ENCODE measurements at regions not wholly inside any gene's neighbourhood (a gene's known extent, or its start where the extent isn't known, plus 50 kb on each side); places are given as distances from the start of the nearest gene placed in this dataset.

DNA sequence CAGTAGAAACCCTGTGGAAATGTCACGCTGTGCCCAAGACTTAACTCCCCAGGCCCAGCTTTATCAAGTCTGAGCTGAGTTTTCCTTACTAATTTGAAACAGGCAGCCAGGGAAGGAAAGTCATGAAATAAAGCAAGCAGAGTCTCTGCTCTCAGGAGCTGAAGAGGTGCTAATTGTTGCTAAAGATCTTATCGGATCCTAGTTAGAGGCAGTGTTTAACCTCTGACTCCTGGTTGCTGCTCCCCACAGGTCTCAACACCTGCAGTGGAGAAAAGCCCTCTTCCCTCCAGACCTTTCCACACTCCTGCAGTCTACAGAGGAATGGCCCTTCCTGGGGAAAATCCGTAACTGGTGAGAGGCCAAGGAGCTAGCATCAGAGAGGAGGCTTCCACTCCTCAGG, 628.2 kb downstream of the NTRK3 start:
- no peak for DNase-seq

DNA sequence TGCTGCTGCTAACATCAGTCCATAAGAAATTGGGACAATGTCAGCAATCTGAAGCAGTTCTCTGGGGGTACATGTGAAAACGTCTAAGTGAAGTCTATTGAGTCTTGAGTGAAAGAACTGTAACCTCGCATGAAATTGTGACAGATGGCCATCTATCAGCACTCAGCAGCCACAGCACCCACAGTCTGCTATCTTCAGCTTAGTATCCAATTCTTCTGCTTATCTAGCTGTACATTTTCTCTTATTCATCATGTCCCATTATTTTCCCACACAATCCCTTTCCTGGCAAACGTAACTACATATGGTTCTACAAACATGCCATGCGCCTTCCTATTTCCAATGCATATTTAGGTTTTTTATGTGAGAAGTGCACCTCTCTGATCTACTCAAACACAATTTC, 629.7 kb downstream of the NTRK3 start:
- no peak for DNase-seq

DNA sequence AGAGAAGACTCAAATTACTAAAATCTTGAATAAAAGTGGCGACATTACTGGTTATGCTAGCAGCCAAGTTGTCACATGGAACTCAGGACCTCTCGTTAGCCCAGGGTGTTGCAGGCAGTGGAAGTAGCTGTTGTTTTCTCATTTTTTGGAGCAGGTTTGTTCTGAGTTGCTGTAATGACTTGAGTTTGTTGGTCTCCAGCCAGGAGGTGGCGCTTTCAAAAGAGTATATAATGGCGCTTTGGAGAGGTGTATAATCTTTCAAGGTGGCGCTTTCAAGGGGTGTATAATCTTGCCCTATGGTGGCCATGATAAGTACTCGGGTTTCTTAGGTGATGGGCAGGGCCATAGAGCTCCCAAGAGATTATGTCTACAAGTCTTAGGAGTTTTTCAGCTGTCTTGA, 632.7 kb downstream of the NTRK3 start:
- no peak for DNase-seq

DNA sequence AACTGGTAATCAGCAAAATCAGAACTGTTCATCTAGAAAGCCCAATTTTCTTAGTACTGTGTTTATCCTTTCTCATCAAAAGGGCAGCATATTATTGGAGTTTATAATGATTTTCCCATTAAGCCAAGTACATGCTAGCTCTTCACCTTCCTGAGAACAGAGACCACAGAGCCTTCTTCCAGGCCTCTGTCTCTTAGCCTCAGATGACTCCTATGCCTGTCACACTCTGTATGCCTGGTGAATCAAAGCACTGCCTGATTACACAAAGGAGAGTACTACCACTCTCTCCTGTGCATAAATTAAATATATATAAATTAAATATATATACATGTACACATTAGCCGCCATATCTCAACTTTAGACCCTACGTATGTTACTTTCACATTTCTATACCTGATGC, 636.1 kb downstream of the NTRK3 start:
- no peak for DNase-seq

DNA sequence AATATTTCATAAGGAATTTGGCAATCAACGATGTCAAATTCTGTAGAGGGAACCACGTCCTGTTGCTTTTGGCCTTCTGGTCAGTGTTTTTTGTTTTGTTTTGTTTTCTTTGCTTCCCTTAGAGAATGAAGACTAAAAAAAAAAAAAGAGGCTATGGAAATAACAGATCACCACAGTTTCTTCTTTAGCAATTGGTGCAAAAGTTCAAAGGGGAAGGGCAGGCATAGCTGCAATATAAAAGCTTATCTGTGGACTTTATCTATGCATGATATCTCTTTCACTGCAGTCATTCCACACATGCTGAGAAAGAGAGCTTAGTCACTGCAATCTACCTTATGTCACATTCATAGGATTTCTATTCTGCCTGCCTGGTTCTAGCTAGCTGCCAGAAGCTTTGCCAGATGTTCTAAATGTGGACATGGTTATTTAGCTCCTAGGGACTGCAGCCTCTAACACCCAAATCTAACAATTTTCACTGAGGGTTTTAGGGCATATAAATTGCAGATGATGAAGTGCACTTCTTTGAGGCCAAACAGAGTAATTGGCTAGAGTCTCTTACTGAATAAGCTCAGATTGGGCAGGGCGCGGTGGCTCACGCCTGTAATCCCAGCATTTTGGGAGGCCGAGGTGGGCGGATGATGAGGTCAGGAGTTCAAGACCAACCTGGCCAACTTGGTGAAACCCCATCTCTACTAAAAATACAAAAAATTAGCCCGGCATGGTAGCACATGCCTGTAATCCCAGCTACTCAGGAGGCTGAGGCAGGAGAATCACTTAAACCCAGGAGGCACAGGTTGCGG, 637.2 kb downstream of the NTRK3 start:
- DNase-seq: no peak

DNA sequence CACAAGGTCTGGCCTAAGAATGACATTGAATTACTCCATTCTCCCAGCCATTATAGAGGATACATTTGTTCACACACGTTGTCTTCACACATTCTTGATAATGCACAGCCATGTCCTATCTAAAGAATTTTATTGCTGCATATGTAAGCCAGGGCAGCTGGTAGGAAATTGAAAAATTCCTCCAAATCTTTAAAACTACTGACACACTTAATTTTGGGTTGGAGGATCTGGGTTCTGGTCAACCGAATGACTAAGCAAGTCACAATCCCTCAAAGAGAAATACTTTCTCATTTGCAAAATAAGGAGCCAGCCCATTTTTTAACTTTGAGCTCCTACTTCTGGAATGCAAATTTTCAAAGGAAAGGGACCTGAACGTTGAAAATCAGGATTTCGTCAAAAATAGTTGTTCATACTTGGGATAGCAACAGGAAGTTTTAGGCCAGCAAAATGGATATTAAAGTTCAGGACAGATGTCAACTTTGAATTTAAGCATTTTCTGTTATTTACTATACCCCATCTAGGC, 638.3 kb downstream of the NTRK3 start:
- DNase-seq: no peak

DNA sequence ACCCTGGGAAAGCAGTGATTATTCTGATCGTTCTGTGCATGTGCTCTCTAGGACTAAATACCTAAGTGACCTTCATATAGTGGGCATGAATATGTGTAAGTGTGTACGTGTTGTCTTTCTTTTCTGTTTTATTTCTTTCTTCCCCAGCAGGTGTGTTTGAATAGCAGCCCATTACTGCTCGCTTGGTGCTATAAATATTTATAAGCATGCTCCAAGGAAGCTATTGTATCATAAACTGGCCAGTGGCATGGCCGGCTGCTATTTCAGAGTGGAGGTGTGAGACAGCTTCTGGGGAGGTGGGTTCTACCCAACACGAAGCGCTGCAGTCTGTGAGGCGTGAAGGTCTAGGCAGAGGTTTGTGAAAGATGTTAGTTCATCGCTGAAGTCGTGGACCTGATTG, 641.8 kb downstream of the NTRK3 start:
- no peak for DNase-seq

DNA sequence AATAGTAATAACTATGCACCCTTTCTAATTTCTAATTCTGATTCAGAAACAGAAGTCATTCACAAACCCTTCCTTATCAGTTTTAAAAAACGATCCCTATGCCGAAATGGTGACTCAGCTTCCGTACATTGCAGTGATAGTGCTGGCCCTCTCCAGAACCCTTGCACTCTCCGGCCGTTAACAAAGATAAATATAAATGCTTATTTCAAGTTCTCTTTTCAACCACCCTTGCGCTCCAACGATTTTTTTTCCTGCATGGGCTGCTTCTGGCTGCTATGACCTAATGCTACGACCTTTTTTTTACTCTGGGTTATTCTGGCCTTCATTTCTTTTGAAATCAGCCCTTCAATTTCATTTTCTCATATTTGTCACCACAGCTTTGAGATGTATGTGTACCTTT, 646.2 kb downstream of the NTRK3 start:
- no peak for DNase-seq

DNA sequence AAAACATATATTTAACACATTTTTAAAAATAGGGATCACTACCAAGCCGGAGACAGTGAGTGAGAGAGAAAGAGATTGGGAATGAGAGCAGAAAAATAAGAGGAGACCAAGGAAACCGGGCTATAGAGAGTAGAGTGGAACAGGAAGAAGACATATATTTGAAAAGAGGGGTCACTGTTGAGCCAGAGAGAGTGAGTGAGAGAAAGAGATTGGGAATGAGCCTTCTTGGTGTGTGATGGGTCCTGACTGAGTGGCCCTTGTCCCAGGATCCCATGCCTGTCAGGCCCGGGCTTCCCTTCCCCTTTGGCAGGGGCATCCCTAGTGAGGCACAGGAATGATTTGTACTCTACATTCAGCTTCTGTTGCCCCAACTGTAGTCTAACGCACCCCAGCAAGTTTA, 646.6 kb downstream of the NTRK3 start:
- no peak for DNase-seq

DNA sequence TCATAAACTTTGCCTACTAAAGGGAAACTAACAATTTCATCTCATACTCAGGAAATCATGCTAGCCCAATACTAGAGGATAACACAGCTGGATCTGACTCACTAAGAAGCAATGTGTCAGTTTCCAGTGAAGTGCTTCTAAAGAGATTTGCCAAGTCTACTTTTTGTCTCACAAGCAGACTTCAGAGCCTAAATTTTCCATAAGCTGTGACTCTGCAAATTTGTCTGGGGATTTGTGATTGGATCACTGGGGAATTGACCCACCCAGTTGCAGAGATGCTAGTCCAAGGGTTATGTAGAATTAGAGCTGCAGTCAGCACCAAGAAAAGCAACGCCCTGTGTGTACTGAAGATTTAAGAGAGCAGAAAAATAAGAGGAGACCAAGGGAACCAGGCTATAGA, 647.1 kb downstream of the NTRK3 start:
- no peak for DNase-seq

DNA sequence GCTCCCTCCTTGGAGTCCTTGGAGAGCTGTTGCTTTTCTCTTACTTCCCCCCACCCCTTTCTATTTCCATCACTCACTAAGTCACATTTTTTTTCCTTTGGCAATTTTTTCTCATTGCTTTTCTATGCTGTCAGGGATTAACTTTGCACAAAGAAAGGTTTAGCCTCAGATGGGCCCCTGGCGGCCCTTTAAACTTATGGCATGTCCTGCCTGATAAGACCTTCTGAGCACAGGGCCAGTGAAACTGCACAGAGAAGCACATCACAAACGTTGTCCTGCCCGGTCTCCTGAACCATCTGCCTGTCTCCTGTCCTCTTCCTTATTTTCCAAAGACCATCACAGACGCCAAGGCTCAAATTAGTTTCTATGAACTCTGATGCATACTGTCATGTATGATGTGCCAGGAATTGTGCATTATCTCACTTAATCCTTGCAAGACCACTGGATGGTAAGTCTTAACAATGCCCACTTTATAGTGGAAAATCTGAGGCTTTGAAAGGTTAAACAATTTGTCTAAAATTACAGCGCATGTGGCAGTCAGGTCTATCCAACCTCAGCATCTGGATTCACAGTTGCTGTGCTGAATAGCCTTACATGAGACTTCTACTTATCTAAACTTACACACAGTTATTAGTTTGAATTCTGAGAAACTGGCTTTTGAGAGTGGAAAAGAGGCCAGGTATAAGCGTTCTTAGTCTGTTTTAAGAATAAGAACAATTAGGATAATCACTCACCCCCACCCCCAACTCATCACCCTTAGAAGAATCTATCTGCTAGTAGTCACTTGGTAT, 648.1 kb downstream of the NTRK3 start:
- DNase-seq: no peak

DNA sequence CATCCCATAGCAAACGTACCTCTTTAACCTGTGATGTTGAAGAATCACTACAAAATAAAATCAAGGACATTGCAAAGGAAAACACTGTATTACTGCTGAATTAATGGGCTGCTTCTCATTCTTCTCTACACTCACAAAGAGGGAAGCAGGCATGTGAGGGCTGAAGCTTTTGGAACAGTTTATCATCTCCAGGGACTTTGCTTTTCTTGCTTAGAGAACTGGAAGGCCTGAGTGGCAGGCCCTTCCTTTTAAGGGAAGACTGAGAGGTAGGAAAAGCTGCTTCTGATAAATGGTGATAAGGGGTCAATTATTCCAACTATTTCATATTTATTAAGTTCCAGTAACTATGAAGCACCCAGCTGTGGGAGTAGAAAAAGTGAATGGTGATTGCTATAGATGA, 649.6 kb downstream of the NTRK3 start:
- DNase-seq: no peak

DNA sequence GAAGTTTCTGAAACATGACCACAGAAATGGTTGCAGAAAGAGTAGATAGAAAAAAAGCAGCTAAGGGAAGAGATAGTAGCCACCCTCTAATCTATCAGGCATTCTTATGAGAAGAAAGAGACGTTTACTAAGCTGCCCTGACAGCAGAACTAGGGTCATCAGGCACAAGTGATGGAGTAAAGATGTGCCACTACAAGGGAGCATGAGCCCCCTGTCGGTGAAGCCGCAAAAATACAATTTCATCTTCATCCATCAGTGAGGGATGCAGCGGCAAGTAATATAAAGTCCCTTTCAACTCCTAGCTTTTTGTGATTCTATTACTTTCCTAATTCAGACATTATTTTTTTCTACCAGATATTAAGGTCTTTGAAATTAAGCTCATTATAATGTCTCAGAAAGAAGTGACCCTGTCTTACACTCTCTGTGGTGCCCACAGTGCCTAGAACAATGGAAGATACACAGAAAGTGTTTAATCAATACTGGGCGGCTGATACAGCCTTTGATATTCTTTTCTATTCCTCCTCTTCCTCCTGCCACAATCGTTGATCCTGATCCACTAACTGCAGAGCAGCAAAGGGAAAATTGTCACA, 651.6 kb downstream of the NTRK3 start:
- peak in 1 of 2 experiments; percentile 13 for DNase-seq

DNA sequence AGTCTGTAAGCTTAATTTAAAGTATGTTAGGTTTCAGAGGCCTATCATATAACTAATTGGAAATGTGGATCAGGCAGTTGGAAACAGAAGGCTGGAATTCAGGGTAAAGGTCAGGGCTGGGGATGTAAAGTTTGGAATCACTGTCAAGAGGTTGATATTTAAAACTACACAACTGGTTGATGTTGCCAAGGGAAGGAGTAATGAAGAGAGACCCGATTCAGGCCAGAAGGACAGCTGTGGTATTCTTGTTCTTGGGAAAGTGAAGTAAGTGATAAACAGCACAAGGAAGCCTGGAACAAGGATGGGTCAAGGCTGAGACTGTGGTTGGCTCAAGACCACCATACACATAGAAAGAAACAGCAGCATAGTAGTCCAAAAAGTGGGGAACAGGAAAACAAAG, 654.2 kb downstream of the NTRK3 start:
- no peak for DNase-seq

DNA sequence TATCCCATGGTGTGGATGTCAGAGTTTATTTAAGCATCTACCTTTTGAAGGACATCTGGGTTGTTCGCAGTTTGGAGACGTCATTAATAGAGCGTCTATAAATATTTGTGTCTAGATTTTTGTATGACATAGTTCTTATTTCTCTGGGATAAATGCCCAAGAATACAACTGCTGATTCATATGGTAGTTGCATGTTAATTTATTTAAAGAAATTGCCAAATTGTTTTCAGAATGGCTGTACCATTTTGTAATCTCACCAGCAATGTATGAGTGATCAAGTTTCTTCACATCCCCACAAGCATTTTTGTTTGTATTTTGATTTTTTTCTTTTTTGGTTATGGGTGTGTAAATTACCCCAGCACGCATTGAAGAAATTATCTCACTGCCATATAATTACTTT, 656.9 kb downstream of the NTRK3 start:
- DNase-seq: no peak

DNA sequence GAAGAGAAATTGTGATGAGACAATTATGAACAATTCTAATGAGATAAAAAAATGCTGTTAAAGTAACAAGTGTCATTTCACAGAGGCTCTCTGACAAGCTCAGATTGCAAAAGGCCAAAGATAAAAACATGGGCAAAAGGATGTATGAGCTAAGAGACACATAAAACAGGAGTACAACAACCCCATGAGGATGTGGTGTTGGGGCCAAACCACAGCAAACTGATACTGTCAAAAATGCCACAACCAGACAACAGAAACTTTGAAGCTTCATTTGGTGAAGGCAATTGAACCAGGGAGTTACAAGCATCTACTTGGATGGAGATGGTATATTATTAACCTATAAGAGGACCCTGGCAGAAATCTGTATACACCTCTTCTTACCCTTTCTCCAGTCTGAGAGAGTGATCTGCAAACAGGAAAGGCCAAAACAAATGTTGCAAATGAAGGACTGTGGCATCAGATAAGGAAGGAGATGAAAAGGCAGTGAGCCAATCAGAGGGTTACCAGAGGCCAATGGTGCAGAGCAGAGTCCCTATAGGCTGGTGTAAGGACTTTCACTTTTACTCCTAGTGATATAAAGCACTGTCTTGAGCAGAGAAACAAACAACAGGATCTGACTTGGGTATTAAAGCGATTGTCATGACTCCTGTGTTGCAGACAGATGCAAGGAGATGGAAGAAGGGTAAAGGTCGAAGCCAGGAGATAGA, 659.0 kb downstream of the NTRK3 start:
- no peak for DNase-seq

DNA sequence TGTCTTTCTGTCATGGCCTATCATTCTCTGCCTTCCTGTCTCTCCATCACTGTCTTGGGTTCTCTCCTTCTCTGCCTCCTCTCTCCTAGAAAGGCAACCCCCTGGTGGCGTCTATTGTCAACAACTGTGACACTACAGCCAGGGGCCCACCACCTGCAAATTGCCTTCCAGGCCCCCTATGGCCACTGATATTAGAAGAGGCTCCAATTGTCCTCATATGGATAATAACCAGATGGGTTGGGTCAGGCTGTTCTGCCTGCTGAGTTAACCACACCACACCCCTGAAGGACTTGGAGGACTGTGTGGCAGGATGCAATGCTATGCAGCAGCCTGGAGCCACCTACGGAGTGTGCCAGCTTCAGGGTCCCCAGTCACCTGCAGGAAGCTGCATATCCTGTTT, 665.0 kb downstream of the NTRK3 start:
- no peak for DNase-seq

DNA sequence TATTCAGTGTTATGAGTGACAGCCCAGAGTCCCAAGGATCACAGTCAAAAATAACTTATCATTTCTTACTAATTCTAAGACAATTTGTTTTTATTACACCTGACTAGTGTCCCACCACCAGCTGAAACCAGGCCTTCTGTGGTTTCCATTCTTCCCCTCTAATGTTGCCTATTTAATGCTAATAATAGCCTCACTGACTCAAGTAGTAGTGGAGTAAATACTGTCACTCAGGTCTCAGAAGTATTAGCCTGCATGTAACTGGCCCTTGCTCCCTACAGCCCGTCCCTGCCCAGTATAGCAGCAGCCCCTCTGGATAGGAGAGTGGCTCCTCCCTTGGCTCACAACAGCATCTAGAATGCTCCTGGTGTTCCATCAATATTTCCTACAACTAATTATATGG, 665.5 kb downstream of the NTRK3 start:
- no peak for DNase-seq

DNA sequence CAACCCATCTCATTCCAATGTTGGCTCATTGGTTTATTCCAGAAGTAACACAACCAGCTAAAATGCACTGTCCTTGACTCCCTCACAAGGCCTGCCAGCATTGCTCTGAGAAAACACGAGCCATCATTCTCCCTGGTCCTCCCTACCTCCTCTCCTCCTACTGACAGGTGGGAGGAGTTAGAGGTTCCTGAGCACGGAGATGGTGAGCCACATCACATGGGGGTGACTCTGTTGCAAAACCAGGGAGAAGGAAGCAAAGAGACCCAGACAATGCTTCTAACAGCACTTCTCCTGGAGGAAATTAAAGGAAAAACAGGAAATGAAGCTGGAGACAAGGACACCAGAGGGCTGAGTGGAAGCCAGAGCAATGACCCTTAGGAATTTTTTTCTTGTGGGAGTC, 667.4 kb downstream of the NTRK3 start:
- no peak for DNase-seq

DNA sequence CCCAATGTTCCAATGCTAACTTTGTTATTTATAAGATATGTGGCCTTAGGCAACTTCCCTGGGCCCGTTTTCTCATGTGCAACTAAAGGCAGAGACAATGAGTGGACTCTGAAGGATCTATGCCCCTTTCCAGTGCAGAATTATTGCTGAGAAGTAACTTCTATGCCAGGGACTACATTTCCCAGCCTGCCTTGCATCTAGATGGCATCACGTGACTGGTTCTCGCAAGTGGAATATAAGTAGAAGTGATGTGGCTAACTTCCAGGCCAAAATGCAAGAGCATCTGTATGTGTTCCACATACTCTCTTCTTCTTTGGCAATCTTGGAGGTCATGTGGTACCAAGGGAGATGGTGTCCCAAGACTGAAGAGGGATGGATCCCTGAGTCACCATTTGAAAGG, 674.4 kb downstream of the NTRK3 start:
- no peak for DNase-seq

DNA sequence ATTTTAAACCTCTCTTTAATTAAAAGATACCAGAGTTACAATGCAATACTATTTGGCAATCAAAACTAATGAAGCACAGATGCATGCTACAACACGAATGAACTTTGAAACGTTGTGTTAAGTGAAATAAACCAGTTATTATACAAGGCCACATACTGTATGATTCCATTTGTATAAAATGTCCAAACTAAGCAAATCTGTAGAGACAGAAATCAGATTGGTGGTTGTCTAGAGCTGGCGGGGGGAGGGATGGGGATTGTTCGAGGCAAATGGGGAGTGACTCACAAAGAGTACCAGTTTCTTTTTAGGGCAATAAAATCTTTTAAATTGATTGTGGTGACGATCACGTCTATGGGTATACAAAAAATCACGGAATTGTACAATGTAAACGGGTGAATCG, 677.0 kb downstream of the NTRK3 start:
- DNase-seq: no peak

DNA sequence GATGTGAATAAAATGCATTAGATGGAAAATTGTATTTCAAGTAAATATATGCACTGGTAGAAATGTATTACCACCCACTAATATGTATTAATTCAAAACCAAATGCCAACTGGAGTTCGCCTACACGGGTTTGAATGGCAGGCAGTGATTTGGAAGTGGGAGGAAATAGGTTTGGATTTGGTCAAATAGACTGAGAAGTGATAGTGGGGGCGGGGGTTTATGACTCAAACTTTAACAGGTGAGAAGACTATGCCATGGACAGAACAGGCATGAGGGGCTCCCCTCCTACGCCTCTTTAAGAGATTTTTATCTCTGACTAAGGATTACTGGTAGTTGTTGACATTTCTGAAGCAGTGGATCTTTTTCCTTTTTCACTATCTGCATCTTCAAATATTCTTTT, 677.8 kb downstream of the NTRK3 start:
- no peak for DNase-seq

DNA sequence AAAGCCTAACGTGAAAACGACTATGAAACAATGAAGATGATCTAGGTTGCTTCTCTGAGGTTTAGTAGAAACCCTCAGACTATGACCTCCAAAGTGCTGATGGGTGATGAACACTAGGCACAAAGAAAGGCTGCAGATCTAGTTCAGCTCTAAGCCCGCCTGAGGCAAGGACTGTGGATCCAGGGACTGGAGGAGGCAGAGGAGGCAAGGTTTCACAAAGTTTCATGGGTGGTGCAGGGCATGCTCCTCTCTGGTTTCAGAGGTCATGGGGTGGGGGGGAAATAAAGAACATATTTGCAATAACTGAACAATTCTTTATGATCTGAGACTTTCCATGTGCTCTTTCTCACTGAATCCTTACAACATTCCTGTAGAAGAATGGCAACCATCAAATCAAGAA, 679.2 kb downstream of the NTRK3 start:
- DNase-seq: no peak

Measured in activated CD4-positive, alpha-beta T cell treated with anti-CD3 and anti-CD28 coated beads, Interleukin-2, amount 50 U/mL, for 48 hours (primary cell).